Muscle of arm (tissue), 1 donor: ENCODE measurements at regions not wholly inside any gene's neighbourhood (a gene's known extent, or its start where the extent isn't known, plus 50 kb on each side); places are given as distances from the start of the nearest gene placed in this dataset.

Experiments
- DNase-seq: peaks from one replicate; pipeline ENCODE4 v3.0.0-alpha.2; 2013

DNA sequence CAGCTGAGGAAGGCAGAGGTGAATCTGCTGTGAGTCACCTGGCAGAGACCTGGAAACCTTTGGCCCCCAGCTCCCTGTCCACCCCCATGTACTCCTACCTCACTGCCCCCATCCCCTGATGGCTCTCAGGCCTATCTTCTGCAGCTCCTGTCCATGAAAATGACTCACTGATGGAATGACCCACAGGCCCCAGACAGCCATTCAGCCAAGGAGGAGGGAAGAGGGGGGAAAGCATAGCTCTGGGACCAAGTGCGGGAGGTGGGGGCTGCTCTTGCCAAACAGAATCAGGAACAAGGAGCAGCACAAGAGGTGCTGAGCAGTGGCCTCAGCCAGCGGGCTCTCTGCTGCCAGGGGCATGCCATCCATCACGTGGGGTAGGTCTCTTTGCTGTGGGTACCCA lies 111.4 kb upstream of the C1QTNF9B start:
- DNase-seq: no peak

DNA sequence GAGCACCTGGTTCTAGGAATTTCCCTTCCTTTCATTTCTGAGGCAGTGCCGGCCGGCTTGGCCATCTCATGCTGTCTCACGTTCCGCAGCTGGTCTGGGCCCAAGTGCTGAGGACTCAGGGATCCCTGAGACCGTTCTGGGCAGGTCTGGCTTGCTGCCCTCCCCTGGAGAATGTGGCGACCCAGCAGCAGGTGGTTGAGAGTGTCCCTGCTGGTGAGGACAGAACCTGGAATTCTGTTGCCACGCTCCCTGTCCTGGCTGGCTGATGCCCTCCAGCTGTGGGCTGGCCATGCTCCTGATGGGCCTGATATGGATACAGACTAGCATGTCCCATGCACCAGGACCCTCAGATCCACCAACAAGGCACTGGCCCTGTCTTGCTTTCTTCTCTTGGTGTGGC lies 114.0 kb upstream of the C1QTNF9B start:
- DNase-seq: no peak

DNA sequence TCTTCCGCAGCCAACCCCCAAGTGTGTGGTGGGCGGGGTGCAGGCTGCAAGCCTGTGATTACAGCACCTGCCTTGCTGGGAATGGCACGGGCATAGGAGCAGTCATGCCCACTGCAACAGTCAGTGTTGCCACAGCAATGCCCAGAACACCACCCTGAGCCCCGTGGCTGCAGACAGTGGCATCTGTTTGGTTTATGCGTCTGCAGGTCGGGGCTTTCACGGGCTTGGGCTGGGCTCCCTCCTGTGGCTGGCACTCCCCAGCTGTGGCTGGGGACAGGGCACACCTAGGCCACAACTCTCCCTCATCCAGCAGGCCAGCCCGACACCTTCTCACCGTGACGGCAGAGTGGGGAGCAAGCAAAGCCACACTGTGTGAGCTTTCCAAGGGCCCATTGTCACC lies 115.3 kb upstream of the C1QTNF9B start:
- no peak for DNase-seq

DNA sequence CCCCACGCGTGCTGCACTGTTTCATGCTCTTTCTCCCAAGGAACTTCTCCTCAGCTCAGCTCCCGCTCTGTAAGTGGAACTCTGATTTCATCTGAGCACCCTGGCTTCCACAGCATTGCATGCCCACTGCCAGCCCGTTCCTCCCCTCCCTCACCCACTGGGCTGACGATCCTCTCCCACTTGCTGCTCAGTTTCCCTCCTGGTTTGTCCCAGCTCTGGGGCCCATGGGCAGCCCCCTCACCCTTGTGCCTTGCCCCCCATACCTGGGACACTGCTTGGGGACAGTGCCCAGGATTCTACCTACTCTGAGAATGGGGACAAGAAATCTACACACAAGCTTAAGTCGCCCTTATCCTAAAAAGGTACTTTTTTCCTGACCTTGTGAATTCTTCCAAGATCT lies 115.9 kb upstream of the C1QTNF9B start:
- no peak for DNase-seq

DNA sequence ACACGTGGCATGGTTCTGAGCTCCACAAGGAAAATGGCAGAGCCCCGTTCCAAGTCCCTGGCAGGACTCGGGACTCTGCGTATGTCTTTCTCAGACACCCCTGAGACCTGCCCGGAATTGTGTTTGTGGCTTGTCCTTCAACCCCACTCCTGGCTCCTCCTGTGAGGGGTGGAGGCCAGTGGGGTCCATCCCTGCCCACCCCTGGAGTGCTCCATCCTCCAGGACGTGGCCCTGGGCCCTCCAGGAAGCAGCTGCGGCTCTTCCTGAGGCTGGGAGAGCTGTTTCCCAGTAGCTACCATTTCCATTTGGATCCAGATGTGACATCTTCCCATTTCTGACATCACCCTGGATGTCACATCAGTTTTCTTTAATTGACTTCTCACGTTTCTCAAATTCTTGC lies 118.7 kb upstream of the C1QTNF9B start:
- no peak for DNase-seq

DNA sequence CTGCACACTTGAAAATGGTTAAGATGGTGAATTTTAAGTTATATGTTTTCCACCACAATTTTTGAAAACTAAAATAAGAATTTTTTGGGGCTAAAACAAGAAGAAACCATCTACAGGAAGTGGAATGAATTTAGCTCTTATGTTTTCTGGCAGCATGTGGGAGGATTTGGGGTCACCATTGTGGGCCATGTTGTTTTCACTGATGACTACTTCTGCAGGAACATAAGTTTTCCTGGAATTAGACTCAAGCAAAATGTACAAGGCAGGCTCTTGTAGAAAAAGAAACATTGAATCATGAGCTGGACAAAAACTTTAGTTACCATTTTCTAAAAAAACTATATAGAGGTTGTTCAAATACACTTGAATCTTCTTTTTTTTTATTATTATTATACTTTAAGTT lies 125.3 kb upstream of the C1QTNF9B start:
- no peak for DNase-seq

DNA sequence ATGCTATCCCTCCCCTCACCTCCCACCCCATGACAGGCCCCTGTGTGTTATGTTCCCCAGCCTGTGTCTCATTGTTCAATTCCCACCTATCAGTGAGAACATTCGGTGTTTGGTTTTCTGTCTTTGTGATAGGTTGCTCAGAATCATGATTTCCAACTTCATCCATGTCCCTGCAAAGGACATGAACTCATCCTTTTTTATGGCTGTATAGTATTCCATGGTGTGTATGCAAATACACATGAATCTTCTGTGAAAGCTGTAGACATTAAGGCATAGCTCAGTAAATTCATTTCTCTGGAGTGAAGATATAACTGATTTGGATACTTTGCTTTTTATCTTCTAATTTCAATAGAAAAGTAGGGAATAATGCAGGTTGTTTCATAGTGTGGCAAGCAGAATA lies 125.8 kb upstream of the C1QTNF9B start:
- DNase-seq: no peak

DNA sequence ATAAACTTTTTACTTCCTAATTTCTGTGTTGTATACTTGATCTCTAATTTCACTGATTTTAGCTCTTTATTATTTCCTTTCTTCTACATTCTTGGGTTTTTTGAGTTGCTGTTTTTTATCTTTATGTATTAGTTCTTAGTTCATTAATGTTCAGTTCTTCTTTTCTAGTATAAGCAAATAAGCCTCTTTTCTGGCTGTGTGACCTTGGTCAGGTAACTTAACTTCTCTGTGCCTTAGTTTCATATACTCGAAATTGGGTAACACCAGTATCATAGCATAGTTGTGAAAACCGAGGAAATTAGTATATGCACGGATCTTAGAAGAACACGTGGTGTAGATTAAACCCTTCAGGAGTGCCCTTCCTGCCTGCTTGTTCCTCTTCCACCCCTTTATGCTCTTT lies 130.2 kb upstream of the C1QTNF9B start:
- DNase-seq: no peak

DNA sequence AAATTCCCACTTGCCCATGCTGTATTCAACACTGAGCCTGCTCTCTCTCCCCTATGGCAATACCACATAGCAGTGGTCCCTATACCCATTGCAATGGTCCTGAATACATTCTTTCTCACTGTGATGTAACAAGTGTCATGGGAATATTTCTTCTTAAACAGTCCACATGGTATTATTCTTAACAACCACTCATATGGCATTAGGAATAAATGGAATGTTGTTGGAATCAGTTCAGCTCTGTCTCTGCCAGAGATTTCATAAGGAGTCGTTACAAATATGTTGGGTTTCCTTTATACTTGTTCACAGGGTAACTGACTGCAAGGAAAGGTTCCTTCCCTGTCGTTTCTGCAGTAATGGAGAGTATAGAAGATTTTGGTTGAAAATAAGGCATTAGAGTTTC lies 128.3 kb upstream of the SPATA13 start:
- DNase-seq: no peak

DNA sequence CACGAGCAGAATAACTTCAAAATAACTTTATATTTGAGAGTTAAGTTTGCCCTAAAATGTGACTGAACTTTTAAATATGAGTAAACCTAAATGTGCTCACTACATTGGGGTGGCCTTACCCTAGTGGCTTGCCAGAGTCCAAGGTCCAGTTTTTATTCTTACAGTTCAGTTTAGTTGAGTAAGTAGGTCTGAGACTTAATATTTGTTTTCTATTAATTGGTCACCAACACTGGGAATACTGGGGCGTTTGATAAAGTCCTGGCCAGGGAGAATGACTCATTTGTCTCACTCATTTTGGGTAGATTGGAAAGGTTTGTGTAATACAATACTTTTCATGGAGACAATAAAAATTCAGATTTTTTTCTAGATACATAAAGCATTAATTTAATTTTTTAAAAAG lies 127.8 kb upstream of the SPATA13 start:
- DNase-seq: no peak

DNA sequence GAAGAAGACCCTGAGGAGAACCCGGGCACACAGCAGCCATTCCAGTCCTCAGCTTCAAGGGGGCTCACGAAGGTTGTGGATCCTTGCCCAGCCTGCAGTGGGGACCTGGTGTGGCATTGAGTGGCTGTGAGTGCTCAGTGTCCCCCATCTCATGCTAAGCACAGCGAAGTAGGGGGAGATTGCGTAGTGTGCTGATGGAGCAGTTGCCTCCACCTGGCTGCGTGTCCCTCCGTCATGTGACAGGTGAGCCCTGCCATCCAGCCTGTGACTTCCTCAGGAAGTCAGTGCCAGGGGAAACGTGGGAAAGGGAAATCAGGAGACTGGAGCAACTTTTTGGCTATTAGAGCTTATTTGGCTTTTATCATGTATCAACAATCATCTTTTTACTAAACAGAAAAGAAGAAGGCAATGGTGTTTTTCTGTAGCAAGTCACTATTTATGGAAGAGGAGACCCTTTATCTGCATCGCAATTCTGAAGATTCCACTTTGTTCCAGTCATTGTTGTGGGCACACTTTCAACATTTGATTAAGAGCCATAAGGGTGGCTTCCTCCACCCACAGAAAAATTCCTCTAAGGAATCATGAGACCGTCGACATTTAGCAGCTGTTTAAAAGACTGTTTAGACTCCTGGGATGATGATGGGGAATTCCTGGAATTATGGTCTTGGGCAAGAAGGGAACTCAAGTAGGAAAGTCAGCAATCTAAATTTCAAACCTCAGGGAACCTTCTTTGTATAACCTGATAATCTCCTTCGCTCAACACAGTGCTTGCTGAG lies 126.8 kb upstream of the SPATA13 start:
- DNase-seq: no peak

DNA sequence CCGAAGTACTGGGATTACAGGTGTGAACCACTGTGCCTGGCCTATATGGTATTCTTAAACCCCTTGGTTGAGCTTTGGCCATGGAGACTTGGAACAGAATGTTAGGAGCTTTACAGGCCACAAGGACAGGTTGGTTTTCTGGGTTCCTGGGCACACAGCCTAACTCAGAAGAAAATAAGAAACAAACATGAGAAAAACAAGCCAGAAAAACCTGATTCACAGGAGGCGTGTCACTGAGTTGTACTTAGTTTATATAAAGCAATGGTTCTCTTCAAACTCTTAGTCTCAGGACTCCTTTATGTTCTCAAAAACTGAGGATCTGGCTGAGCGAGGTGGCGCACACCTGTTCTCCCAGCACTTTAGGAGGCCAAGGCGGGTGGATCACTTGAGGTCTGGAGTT lies 125.1 kb upstream of the SPATA13 start:
- DNase-seq: no peak

DNA sequence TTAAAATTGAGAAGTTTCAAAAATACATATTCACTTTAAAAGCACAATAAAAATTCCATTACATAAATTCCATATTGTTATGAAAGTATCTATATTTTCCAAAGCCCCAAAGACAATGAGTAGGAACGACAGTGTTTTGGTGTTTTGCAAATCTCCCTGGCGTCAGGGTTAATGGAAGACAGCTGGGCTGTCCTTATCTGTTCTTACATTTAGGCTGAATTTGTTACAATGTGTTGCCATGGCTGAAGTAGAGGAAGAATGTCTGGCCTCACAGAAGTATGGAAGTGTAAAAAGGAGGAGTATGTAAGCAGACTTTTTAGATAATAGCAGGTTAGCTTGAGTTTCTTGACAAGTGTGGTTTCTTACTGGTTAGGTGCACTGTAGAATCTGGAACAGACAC lies 124.4 kb upstream of the SPATA13 start:
- DNase-seq: no peak

DNA sequence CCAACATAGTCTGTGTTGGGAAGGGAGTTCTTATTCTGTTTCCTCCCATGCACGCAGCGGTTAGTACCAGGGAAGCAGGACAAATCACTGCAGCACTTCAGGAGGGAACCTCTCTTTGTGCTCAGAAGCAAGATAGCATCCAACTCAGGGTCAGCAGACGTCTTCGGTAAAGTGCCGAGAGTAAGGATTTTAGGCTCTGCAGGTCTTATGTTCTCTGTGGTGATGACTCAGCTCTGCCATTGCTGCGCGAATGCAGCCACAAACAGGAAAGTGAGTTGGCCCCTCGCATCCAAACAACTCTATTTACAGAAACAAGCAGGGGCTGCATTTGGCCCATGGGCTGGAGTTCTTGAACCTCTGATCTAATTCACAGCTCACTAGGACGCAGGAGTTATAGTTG lies 122.1 kb upstream of the SPATA13 start:
- no peak for DNase-seq

DNA sequence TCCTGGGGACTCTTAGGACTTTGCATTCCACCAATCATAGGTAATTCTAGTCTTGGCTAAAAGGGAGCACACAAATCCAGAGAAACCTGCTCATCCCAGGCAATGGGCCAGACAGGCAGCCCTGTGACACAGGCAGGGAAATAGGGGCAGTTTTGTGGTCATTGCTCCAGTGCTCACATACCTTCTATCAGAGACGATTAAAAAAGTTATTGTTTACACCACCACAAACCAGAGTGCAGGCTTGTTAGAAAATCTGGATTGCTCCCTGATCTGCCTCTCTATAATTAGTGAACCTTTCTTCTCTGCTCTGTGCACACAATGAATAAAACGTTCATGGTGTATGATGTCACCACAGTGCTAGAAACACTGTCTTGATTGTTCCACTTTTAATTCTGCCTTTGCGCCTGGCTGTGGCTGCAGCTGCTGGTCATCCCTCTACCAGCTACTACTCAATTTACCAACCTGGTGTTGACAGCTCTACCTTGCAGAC lies 121.6 kb upstream of the SPATA13 start:
- no peak for DNase-seq

DNA sequence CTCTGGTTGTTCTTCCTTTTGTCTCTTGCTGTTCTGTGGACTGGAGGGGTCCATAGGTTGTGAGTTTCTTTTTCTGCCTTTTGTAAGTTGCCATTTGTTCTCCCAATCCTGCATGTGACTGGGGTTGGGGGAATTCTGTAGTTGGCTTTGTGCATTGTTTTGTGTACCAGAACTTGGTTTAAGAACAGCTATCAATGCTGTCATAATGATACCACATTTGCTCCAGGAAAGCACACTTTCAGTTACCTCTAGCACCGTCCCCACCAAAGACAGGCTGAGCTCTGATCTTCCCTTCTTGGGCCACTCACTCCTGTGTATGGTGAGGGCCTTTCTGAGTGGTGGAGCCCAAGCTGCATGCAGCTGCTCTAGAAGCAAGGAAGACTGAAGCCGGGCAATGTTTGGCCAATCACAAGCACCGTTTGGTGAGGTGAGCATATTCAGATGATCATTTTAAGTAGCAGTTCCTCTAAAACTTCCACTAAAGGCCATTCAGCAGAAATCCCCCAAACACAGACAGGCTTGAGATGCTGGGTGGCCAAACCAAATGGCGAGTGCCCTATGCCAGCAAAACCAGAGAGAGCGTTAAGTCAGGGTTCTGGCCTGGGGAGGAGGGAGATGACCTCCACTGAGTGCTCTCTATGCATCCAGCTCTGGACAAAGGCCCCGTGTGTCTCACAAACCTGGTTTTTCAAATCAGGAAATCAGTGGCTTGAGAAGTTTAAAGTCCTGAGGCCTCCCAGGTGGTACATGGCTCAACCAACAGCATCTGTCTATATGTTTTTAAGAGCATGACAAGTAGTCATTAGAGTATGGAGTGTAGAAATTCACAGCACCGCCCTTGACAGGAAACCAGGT lies 120.7 kb upstream of the SPATA13 start:
- DNase-seq: no peak

DNA sequence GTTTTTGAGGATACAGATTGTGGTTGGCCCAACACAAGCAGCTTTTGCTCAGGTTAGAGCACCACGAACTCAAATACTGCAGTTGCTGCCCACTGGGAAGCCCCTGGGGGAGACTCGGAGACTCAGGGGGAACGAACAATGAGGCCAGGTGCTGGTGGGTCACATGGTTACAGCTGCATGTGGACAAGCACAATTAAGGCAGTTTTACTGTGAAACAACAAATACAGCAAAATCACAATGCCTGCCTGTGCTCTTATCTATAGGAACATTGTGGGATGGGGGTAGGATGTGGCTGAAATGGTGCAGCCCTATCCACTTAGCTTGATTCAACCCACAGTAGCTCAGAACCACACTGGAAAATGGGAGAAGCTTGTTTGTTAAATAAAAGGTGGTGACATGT lies 119.7 kb upstream of the SPATA13 start:
- DNase-seq: no peak

DNA sequence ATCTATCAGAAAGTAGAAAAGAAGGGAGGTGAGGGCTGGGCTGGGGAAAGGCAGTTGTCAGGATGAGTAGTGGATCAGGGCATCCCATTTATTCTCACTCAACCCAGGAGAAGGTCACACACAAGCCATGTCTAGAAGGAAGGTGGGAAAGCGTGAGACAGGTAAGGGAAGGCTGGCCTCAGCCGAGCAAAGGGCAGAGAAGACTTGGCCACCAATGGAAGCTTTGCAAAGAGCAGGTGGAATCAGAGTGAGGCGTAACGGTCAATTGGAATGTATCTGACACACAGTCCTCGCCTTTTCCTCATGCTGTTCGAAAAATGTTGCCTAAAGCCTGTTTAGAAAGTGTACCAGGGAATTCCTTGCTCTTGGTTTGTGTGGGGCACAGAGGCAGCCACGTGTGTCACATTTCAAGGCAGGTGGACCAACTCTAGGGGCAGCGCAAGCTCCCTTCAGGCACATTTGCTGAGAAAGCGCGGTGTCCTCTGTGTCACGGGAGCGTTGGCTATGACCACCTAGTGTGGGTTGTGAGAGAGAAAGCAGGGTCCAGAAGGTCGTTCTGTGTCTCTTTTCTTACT lies 118.8 kb upstream of the SPATA13 start:
- DNase-seq: no peak

DNA sequence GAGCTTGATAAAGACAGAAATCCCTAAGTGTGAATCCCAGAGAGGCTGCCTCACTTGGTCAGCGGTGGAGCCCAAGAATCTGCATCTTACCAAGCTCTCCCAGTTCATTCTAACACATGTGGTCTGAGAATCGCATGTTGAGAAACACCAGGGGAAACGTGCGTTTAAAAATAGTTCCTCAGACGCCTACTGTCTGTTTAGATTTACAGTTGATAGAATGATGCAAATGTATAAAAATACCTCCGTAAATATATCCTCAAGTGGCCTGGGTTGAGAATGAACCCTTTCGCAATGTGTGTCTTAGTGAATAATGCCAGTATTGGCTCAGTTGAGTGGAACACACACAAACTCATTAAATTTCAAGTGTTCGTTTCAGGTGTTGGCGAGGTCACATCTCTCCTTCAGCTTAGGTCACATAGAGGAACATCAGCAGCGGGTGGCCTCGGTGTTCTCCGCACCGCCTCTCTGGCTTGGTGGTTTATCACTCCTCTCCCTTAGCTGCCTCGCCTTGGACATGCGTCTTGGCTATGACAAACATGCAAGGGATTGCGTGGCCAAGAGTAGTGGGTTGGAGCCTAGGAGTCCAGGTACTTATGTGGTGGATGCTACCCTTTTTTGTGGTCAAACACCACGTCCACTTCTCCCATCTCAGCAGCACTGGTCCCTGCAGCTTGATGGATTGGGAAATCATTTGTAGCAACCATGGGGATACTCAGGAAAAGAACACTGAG lies 117.6 kb upstream of the SPATA13 start:
- DNase-seq: no peak

DNA sequence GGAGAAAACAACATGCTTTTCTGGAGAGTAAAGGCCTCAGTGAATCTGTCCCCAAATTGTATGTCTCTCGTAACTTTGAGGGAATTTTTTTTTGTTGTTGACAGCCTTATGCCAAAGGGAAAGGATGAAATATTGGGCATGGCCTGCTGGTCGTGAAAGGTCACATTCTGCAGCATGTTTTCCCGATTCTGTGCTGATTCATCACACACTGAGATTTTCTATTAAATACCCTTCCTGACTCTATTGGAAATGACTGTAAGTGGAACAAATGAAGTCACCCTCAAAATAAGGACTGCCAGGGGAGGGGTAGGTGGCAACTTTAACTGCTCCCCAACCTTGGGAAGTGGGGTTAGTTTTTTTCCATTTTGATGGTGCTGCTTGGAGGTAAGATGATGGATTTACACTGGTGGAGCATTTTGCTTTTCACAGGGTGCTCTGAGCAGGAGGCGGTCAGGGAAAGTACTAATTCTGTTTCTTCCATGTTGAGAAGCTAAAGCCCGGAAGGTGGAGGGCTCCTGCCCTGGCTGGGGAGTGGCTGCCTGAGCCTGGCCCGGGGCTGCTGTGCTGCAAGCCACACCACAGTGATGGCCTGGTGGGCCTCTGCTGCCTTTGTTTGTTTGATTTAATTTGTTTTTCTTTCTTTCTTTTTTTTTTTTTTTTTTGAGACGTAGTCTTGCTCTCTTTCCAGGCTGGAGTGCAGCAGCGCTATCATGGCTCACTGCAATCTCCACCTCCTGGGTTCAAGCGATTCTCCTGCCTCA lies 116.8 kb upstream of the SPATA13 start:
- DNase-seq: no peak

DNA sequence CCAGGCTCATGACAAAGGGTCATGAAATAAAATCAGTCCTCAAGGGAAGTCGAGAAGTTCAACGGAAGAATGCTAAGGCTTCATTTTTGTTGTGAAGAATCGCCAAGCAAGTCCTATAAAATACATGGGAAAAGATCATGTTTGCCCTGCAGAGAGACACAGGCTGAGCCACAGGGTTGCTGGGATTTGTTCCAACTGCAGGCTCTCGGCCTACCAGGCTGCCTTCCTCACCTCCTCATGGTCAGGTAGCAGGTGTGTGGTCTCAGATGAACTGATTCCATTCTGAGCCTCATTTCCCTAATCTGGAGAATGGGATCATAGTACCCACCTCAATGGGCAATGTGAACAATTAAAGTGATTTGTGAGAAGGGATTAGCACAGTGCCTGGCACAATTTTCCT lies 114.9 kb upstream of the SPATA13 start:
- DNase-seq: no peak
